ENCODE measurements at regions not wholly inside any gene's neighbourhood (a gene's known extent, or its start where the extent isn't known, plus 50 kb on each side); places are given as distances from the start of the nearest gene placed in this dataset.
A peak's percentile ranks its signal among the peaks of the same experiment; 100 is the strongest.
"Not testable (repeated sequence)": the region's sequence is repeated elsewhere in the genome, so short reads cannot be mapped to it uniquely, and the experiment has no call there.

DNA sequence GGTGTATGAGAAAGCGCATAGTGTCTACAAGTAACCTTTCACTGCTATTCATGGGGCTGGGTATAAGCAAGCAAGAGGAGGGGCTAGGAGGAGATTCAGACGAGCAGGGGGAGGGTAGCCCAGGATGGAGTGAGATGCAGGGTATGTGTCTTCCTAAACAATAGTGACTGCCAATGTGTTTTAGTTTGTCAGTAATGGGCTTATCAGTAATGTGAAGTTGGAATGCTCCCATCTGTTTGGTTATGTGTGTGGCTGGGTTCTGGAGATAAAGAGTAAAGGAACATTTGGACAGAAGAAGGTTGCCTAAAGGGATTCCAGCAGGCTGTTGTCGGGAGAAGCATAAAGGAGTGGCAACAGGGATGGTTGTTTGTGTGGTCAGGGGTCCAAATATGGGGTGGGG is 62.7 kb upstream of the EZR start:
- DNase-seq: not testable (repeated sequence)

DNA sequence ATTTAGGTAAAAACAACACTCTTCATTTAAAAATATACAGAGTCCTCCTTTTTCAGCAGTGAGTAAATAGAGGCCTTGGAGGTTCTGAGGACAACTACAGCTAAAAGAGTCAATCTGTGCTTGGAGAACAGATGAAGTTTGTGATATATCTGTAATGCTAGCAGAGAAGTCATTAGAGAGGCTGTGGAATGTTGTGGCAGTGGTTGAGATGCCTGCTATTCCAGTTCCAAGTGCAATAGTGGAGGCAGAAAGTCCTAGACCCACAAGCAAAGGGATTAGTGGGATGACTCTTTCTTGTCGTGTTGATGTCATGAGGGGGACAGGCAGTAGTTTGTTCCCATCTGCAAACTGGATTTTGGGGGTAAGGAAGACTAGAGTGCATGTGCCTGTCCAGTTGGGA is 62.1 kb upstream of the EZR start:
- DNase-seq: not testable (repeated sequence)

DNA sequence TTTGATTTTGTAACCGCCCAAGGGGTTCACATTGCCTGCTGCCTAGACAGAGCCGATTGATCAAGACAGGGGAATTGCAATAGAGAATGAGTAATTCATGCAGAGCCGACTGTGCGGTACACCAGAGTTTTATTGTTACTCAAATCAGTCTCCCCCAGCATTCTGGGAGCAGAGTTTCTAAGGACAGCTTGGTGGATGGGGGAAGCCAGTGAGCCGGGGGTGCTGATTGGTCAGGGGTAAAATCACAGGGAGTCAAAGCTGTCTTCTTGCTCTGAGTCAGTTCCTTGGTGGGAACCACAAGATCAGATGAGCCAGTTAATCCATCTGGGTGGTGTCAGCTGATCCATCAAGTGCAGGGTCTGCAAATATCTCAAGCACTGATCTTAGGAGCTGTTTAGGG is 60.0 kb upstream of the EZR start:
- peak; percentile 40 for DNase-seq

DNA sequence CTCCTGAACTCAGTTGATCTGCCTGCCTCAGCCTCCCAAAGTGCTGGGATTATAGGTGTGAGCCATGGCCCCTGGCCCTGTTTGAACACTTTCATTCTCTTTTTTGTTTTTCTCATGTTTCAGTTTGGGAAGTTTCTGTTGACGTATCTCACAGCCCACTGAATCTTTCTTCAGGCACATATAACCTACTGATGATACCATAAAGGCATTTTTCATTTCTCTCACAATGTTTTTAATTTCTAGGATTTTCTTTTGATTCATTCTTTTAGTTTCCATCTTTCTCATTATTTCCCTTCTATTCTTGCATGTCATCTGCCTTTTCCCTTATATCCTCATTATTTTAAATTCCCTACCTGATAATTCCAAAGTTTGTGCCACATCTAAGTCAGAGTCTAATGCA is 58.5 kb upstream of the EZR start:
- no peak for DNase-seq

DNA sequence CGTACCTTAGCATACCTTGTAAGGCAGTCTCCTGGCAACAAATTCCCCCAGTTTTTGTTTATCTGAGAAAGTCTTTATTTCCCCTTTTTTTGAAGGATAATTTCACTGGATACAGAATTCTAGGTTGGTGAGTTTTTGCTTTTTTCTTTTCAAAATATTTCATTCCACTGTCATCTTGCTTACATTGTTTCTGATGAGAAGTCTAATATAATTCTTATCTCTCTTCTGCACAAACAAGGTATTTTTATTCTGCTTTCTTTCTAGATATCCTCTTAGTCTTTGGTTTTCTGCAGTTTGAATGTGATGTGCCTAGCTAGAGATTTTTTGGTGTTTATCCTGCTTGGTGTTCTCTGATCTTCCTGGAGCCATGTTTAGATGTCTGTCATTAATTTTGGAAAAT is 57.7 kb upstream of the EZR start:
- no peak for DNase-seq

DNA sequence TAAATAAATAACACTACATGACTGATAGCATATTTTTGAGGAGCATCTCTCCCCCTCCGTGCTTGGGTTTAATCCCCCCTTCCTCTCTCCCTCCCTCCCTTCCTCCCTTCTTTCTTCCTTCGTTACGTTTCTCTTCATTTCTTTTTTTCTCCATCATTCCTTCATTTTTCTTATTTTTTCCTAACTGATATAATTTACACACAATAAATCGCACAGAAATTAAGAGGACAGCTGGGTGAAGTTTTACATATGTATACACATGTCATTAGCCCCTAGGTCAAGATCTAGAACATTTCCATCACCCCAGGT is 51.4 kb upstream of the EZR start:
- no peak for DNase-seq

DNA sequence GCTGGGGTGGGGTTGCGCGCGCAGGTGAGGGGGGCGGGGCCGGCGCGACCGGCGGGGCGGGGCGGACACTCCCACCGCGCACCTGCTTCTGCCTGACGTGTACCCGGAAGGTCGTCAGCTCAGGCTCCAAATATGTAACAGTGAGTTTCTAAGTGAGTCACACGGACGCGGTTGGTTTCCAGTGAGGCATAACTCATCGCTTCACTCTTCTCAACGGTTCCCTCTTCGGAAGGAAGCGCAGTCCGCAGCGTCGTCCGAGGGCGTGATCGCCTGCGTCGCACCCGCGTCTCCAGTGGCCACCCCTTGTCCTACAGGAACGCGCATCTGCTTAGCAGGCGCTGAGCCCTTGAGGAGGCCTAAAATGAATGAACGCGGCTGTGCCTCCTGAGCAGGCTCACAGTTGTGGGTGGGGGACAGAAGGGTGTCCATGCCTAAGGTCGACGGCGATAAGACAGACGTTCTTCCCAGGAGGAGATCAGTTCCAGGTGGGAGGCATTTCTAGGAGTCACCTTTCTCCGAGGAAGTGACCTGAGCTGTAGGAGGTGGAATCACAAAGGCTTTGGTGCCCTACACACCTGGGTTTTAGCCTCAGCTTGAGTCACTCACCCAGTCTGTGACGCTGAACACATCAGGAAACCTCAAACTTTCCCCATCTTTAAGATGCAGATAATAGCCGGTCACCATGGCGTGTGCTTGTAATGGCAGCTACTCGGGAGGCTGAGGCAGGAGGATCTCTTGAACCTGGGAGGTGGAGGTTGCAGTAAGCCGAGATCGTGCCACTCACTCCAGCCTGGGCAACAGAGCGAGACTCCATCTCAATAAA is 50.9 kb upstream of the EZR start:
- DNase-seq: peak; percentile 92

DNA sequence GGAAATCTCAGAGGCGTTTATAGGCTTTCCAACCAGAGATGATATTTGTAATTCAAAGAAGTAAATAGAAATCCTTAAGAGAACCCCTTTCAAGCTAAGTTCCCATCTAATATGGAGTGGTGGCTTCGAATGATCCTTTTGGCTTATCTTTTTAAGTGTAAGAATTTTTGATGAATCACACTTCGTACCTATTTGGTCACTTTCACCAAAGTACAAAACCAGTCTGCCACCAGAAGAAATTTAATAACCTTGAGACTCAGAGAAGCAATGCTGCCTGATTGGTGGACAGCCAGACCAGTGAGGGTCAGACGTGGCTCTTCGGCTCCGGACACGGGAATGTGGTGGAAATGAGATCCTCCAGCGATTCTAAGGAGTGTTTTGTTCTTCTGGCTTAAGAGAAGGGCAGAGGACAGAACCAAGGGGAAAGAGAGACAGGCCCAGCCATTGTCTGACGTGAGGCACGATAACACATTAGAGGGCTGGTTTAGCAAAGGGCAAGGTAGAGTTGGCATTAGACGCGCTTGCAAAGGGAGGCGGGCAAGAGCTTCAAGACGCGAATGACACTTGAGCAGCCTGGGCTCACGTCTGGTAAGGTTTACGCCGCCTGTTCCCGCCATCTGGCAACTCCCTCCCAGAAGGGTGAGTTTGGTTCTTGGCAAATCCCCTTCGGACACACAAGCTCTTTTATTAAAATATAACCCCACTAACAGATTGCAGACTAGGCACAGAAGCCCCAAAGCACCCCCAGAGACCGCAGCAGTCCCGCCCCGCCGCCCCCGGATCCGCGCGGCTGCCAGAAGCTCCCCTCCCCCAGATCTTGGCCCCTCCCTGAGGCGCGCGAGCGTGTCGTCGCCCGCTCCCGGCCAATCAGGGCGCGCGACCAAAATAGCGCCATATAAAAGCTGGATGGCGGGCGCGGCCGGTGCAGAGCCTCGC is 50.0 kb upstream of the EZR start:
- no peak for DNase-seq
